SK-N-MC (cell line): ENCODE measurements at regions not wholly inside any gene's neighbourhood (a gene's known extent, or its start where the extent isn't known, plus 50 kb on each side); places are given as distances from the start of the nearest gene placed in this dataset.

ENCODE experiments used
- EZH2 ChIP-seq: fragments of 200-600 bp; sonication (generic); IDR thresholded peaks from one replicate; pipeline ENCODE4 v1.6.1; 2017; ENCODE audit warnings: antibody characterized with exemption
- POLR2AphosphoS5 ChIP-seq: IDR thresholded peaks from 2 replicates; pipeline ENCODE4 v1.6.1; 2012; ENCODE audit warnings: mild to moderate bottlenecking, low read depth, low read length, borderline replicate concordance

GRCh38 chr12:38389614-38390013 lies 73.0 kb downstream of the ALG10B start:
- no peak for TF ChIP-seq EZH2
- TF ChIP-seq POLR2AphosphoS5, result no peak
